Hippocampal formation (tissue), 2 donors: ENCODE measurements at regions not wholly inside any gene's neighbourhood (a gene's known extent, or its start where the extent isn't known, plus 50 kb on each side); places are given as distances from the start of the nearest gene placed in this dataset.

ENCODE experiments used
- DNase-seq, 2 donors: peaks; one replicate each; lab custom pipeline; 2025; lab: John Stamatoyannopoulos, UW

DNA sequence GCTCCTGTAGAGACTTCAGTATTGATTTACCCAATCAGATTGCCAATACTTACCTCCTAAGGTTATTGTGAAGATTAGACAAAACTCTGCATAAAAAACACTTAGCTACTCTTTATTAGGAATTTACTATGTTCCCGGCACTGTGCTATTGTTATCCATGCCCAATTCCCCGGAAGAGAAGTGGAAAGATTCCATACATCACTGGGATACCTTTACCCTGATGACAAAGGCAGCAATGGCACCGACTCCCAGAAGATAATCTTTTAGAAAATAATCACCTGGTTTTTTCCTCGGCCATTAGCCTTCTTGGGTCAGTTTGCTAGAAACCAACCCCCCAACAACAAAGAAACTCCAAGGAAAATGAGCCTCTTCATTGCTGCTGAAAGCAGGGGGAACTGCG, 226.0 kb downstream of the SNX18 start:
- no peak for DNase-seq

DNA sequence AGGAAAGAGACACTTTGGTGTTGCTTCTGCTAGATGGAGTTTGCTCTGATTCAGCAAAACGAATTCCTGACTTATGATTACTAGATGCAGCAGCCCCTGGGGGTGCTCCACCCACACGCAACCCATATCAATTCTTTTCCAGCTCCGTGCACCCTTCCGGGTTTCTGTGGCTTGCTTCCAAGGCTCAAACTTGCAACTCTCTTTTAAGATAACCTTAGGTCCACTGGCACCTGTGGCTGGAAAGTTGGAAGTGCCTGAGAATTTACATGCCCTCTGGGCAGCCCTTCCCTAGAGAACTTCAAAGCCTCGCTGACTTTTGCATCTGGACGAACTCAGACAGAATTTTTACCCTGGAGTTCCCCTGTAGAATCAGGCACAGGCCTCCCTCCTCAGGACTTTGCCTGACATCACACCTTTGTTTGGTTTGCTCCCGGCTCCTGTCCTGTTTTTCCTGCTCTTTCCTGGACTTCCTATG, 224.9 kb downstream of the SNX18 start:
- DNase-seq, result no peak

DNA sequence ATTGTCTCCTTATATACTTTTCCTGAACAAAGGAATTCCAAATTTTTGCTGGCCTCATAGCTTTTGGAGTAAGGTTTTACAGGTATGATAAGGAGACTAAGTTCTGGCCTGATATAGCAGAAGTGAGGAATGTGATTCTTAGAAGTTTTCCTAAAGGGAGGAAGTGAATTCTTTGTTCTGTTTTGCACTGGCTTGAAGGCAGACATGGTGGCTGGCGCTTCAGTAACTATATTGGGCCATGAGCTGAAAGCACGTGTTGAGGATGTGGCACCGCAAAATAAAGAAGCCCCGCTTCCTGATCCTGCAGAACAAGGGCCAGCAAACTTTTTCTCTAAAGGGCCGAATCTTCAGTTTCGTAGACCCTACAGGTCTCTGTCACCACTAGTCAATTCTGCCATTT, 224.2 kb downstream of the SNX18 start:
- no peak for DNase-seq

DNA sequence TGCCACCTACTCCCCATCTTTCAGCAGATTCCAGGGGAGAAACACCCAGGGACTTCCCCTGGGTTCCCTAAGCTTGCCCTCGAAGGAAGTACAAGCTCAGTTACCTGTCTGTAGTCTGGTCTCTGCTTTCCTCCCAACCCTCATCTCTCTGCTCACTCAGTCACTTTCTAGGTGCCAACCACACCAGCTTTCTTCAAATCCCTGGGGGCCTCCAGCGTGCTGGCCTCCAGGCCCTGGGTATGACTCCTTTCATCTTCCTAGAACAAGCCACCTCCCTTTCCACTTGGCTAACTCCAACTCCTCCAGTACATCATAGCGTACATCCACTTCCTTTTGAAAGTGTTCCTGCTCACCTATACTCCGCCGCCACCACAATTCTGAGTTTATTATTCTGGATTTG, 222.6 kb downstream of the SNX18 start:
- no peak for DNase-seq

DNA sequence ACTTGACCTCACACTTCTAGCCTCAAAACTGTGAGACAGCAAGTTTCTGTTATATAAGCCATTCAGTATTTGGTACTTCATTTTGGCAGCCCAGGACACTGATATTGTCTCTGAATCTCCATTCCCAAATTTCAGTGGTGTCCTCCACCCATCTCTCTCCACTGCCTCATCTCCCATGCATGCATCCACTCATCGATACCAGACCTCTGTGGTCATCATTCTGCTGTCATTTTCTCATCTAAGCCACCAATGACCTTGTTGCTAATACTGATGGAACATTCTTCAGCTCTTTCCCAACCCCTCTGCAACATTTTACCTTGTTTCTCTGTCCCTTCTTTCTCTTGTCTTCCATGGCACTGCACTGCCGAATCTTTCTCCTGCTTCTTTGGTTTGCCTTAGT, 221.8 kb downstream of the SNX18 start:
- DNase-seq, result no peak

DNA sequence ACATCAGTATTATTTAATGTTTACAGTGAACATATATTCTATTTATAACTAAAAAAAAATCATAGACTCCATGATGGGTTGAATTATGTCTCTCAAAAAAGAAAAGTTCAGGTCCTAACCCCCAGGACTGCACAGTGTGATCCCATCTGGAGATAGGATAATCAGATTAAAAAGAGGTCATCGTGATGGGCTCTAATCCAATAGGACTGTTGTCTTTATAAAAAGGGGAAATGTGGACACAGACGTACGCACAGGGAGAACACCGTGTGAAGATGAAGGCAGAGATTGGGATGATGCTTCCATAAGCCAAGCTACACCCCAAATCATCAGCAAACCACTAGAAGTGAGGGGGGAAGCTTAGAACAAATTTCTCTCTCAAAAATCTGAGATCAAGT, 221.4 kb downstream of the SNX18 start:
- no peak for DNase-seq

DNA sequence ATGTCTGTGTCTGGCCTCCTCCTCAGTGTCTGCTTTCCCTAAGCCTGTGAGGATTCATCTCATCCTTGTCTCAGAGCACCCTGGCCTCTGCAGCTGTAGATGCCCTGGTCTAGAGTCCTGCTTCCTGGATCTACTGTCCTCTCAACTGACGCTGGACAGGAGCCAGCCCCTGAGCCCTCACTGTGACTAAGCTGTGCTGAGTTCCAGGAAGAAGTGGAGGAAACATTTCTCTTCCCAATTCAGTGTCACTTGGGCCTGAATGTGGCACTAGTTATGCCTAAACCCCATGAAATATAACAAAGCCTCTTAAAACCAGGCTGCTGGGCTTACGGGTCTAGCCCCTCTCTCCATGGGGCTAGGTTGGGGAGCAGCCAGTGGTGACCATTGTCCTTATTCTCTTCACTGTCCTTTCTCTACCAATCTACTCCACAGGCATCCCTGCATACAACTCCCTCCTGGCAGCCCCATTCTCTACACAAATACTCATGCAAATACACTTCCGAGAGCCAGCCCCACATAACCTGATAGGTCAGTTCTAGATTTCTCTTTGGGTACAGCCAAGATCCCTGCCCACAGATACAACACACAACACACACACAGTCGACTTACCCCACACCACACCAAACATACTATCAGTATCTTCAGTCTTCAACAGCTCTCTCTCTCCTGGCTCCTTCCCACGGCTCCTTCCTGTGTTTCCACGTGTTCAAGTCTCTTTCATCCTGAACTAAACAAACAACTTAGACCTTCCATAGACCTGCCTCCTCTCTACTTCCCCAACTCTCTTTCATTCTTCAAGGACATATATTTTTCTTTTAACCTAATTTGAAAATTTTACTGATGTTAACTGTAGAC, 220.8 kb downstream of the SNX18 start:
- no peak for DNase-seq

DNA sequence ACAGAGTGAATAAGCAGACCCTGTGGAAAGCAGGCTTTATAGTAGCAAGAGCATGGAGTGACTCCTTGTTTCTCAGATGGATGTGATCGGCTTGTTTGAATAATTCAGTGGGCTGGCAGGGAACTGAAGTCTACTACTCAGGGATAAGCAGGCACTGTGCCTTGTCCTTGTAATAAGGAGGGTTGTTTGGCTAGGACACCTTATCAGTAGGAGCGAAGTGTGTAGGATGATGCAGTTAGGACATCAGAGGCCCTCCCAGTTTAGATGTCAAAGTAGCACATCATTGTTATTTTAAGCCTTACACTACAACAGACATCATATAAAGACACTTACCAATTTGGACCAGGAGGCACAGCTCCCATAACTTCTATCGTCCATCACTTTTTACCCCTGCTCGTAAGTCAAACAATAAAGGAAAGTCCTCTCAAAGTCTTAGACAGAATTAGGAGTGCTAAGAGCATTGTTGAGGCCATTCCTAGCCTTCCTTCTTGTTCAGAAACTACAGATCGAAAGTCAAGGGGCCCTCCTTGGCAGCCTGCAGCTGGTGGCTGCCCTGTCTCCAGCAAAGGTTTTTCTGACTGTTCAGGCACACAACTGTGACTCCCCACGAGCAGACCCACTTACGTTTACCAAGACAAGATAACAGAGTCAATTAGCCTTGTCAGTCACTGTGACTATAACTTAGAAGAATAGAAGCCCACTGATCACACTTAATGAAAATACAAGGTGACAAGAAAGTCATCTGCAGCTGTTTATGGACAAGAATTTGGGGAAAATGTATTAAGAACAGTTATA, 218.6 kb downstream of the SNX18 start:
- DNase-seq, result no peak

DNA sequence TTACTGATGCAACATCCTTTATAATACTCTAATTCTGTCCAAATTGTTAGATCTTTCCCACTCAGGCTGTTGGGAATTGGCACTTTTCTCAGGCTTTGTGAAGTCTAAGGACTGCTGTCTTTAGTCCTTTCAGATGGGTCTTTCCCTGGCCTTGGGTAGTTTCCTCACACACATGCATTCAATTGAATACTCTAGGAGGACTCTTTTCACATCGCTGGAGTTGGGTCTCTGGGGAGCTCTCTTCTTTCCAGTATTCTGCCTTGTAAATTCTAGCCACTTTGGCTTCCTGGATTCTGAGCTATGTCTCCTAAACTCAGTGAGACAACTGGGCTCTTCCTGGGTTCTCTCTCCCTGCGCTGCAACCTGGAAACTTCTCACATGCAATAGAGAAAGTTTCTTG, 215.5 kb downstream of the SNX18 start:
- DNase-seq, result no peak

DNA sequence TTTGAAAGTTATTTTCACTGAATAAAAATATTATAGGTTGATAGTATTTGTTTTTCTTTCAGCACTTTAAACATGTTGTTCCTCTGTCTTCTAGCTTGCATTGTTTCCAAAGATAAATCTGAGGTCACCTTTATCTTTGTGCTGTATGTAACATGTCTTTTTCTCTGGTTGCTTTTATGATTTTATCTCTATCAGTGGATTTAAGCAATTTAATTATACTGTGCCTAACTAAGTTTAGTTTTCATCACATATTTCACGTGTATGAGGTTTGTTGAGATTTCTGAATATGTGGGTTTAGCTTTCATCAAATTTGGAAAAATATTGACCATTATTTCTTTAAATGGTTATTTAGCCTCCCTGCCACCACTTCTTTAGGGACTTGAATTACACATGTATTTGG, 214.5 kb downstream of the SNX18 start:
- no peak for DNase-seq

DNA sequence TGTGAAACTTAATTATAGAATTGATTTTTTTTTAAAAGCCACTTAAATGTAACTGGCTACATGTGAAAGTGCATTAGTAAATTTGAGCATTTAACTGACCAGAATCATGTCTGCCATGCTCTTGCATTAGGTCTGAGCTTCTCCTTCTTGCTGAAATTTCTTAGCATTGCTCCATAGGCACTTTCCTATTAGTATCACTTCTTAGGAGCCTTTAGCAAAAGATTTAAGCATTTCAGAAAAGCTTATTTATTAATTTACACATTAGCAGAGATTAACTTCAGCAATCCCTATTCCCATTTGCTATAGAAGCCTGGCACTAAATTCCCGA, 211.0 kb downstream of the SNX18 start:
- DNase-seq, result no peak

DNA sequence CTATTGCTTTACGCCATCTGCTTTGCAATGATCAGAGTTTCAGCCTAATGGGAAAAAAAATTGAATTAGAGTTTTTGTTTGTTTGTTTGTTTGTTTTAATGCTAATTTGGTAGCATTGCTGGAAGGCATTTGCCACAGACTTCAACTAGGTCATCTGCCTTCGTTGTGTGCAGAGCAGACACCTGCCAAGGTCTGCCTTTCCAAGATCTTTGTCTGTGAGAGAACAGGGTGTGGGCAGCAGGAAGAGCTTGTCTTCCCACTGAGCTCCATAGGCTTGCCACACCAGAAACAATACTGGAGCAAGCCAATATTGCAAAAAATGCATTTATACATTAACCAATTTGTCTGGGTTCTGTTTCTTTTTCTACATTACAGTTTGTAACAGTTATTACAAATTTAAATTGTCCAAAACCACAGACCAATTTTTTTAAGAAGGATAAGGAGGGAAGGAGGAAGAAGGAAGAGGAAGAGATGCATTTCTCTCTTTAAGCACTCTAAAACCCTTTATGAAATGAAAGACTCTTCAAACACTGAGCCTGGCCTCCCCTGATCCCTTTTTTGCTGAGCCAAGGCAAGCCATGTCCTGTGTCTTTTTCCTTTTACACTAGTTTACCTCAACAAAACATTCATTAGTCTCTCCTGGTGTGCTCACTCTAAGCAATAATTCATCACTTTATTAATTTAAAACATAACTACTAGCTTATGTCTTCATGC, 210.5 kb downstream of the SNX18 start:
- no peak for DNase-seq

DNA sequence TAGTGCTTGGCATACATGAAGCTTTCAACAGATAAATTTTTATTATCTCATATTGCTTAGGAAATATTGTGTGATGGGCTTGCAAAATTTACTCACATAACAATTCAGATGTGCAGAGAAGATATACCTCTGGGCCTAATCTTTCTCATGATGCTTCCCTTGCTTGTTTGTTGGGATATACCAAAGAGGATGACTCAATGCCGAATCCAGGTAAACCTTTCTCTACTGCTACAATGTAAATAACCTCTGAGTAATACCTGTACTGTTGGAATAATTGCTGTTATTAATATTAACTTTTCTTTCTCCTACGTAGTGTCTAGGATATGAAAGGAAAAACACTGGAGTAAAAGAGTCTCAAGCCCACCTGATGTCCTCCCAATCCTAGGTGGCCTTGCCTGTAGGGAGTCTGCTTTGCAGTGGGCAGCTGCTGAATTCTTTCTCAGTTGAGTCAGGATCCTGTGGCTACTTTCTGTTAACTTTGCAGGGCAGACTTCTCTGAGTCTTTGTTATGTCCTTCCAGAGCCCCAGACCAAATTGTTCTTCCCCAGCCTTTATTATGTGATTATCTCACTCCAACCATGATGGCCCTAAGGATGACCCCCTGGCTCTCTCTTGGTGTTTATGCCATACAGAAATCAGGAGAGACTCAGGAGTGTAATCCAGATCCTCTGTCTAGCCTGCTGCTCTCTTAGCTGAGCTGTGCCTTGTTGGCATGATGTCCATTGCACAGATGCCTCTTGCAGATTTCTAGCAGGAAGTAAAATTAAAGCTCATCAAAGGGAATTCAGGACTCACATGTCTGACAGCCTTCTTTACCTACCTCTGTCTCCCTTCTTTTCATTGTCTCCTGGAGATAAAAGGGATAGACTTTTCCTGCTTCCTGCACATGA, 208.1 kb downstream of the SNX18 start:
- no peak for DNase-seq

DNA sequence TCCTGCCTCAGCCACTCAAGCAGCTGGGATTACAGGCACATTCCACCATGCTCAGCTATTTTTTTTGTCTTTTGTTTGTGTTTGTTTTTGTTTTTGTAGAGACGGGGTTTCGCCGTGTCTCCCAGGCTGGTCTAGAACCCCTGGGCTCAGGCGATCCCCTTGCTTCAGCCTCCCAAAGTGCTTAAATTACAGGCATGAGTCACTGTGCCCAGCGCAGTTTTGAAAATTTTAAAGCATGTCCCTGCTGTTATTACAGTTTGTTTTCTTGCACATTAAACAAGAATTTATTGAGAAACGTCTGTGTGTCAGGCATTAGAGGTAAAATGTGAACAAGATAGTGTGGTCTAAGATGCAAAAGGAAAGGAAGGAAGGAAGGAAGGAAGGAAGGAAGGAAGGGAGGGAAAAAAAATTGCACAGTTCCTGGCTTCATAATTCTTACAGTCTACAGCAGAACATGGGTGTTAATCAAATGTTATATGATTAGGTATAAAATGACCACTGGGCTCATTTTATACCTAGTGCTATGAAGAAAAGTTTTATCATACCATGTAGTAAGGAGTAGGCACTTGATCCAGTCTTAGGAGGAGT, 205.4 kb downstream of the SNX18 start:
- no peak for DNase-seq

DNA sequence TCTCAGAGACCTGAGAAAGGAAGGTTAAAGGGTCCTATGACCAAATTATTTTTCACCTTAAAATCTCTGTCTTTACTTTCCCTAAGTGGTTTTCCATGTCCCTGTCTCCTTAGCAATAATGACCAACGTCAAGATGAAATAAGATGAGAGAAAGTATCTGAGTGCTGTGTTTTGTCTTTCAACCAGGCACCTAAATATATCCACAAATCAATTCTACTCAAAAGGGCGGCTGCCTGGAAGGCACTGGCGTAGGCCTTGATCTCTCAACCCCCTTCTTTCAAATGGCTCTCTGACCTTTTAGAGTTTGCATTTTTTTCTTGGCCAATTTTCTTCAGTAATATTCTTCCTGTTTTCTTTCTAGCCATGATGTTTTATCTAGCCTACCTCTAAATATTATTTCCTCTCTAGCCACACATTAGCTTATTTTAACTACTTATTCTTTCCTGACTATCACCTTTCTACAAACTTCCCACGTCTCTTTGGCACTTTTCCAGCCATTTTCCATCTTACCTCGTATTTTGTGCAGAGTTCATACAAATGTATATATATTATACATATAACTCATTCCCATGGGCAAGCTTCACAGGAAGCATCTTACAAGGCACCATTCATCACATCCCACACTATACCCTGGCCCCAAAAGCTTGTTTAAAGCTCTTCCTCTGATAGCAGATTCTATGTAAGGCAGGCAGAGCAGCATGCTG, 204.5 kb downstream of the SNX18 start:
- no peak for DNase-seq

DNA sequence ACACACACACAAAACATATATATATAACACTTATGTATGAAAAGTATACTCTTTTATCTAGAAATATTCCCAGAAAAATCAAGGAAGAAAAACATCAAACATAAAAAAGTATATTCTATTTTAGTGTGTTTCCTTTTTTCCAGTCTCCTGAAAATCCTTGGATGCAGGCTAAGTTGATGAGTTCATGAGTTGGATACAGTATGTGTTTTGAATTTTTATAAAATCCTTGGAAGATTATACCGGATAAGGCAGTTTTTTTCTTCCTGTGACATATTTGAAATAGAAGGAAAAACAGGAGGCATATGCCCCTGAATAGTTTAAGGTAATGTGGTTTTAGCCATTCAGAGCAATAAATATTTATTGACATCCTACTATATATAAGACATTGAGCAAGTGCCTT, 203.6 kb downstream of the SNX18 start:
- no peak for DNase-seq

DNA sequence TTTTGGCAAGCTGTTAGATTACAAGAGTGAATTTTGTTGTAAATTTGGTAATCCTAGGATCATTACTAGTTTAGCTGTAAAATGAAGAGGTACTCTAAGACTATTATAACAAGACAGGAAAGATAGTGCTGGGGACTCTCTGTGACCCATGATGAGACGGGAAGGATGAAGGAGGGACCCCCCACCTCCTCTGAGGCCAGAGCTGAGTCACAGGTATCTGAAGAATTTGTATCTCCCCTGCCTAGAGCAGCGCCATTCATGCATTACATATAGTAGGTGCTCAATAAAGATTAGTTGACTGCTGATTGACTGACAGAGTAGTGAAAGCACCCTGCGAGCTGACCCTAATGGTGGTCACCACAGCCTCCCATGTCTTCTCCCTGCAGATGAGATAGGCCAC, 202.8 kb downstream of the SNX18 start:
- no peak for DNase-seq

DNA sequence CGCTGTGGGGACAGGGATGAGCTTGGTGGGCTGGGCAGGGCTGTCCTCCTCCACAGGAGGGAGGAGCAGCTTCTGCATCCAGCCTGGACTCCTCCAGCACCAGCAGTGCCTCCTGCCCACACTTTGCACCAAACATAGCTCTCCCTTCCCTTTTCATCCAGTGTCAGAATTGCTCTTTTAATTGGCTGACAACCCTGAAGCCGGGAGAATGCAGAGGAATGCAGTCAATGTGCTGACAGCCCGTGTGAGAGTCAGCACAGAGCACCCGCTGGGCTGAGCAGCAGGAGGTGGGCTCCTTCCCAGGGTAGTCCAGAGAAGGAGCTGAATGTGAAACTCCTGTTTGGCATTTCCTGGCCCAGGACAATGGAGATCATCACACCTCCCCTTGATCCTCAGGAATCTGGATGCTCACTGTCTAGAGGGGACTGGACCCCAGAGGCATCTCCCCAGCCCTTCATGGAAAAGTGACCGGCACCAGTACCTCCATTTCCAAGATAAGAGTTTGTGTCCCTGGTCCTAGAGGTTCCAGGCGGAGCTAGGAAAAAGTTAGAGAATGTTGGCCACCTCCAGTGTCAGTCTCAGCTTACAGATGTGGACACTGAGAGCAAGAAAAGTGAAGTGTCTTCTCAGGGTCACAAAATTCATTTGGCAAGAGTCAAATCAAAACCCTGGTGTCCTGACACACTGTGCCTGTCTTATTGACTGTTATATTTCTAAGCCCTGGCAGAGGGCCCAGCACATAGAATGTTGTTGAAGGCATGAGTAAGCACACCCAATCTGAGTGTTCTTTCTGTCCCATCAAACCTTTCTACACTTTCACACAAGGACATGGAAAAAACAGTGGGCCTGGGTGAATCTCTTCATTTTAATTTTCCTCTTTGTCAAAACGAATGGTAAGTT, 202.1 kb downstream of the SNX18 start:
- no peak for DNase-seq

DNA sequence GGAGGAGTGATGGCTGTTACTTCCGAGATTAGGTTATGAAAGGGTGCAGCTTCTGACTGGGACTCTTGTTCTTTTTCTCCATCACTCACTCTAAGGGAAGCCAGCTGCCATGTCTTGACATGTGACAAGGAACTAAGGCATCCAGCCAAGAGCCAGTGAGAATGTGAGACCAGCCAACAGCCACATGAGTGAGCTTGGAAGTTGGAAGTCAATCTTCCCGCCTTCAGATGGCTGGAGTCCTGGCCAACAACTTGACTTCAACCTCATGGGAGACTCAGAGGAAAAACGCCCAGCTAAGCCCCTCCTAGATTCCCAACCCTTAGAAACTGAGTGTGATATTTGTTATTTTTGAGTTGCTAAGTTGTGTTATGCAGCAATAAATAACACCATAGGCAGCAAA, 201.1 kb downstream of the SNX18 start:
- no peak for DNase-seq

DNA sequence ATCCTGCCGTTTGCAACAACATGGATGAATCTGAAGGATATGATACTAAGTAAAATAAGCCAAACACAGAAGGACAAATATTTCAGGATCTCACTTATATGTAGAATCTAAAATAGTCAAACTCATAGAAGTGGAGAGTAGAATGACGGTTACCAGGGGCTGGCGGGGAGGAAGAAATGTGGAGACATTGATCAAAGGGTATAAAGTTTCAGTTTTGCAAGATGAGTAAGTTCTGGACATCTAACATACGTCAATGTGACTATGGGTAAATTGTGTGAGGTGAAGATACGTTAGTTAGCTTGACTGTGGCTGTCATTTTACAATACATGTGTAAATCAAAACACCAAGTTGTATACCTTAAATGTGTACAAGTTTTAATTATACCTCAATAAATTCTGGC, 200.3 kb downstream of the SNX18 start:
- no peak for DNase-seq
